Suprapubic skin (tissue), 3 donors: ENCODE measurements at regions not wholly inside any gene's neighbourhood (a gene's known extent, or its start where the extent isn't known, plus 50 kb on each side); places are given as distances from the start of the nearest gene placed in this dataset.

Experiments
- CTCF ChIP-seq, 2 donors: fragments of 200-600 bp in 1 of 2; fragments of 450-650 bp in 1 of 2; sonication (generic) in 1 of 2; IDR thresholded peaks; one replicate each; pipeline ENCODE4 v1.5.1; 2016 to 2019; ENCODE audit warnings: antibody characterized with exemption in 2 of 2, mild to moderate bottlenecking in 1 of 2, moderate library complexity in 1 of 2
- POLR2A ChIP-seq, 2 donors: fragments of 450-650 bp; IDR thresholded peaks; one replicate each; pipeline ENCODE4 v1.6.1; 2017; ENCODE audit warnings: antibody characterized with exemption in 2 of 2, mild to moderate bottlenecking in 2 of 2, moderate library complexity in 2 of 2

GRCh38 chr5:133662578-133662977 is 50.2 kb upstream of the FSTL4 start:
- no peak for TF ChIP-seq CTCF (IDR thresholded peaks at IDR 0.05)
- TF ChIP-seq POLR2A (IDR thresholded peaks at IDR 0.05) = no peak
